Prostate gland (tissue), 2 donors: ENCODE measurements at regions not wholly inside any gene's neighbourhood (a gene's known extent, or its start where the extent isn't known, plus 50 kb on each side); places are given as distances from the start of the nearest gene placed in this dataset.

Experiments
- CTCF ChIP-seq, 4 experiments: fragments of 200-600 bp in 2 of 4; fragments of 450-650 bp in 2 of 4; sonication (generic) in 2 of 4; IDR thresholded peaks; 1 replicate in 3 of 4; 2 replicates in 1 of 4; pipeline ENCODE4 v1.5.1; 2016 to 2019; ENCODE audit warnings: antibody characterized with exemption in 4 of 4, mild to moderate bottlenecking in 2 of 4, moderate library complexity in 2 of 4
- POLR2A ChIP-seq: fragments of 450-650 bp; IDR thresholded peaks from one replicate; pipeline ENCODE4 v1.6.1; 2016; ENCODE audit warnings: antibody characterized with exemption, mild to moderate bottlenecking
- POLR2AphosphoS5 ChIP-seq: sonication (generic); formaldehyde crosslinking; IDR thresholded peaks from one replicate; pipeline ENCODE4 v1.6.1; 2017; ENCODE audit warnings: antibody characterized with exemption

GRCh38 chr4:75243570-75243969 lies 270.6 kb downstream of the RCHY1 start:
- no peak for TF ChIP-seq CTCF (IDR thresholded peaks at IDR 0.05)
- no peak for TF ChIP-seq POLR2A
- TF ChIP-seq POLR2AphosphoS5 = peak; percentile 78
